B cell (primary cell): ENCODE measurements at regions not wholly inside any gene's neighbourhood (a gene's known extent, or its start where the extent isn't known, plus 50 kb on each side); places are given as distances from the start of the nearest gene placed in this dataset.

Experiments used
- CTCF ChIP-seq: fragments of 200-600 bp; IDR thresholded peaks from one replicate; pipeline ENCODE4 v1.8.0; 2022; ENCODE audit warnings: antibody characterized with exemption, mild to moderate bottlenecking
- EZH2 ChIP-seq: IDR thresholded peaks from 2 replicates; pipeline ENCODE4 v1.6.1; 2012; ENCODE audit warnings: borderline replicate concordance, low read depth, mild to moderate bottlenecking, moderate library complexity, low read length; ENCODE audit not compliant: insufficient read depth, poor library complexity, severe bottlenecking

- TF ChIP-seq CTCF = no peak
- no peak for TF ChIP-seq EZH2
Measured at GRCh38 chr3:655824-656223, 437.0 kb upstream of the CNTN6 start.
